MM.1S (cell line): ENCODE measurements at regions not wholly inside any gene's neighbourhood (a gene's known extent, or its start where the extent isn't known, plus 50 kb on each side); places are given as distances from the start of the nearest gene placed in this dataset.

Source experiments
- DNase-seq: peaks from one replicate; pipeline ENCODE4 v3.0.0-alpha.2; 2015
- H2AFZ ChIP-seq: fragments of 300-600 bp; sonication (generic); 2 replicates; pipeline ENCODE4 v1.6.0; 2016; ENCODE audit warnings: antibody characterized with exemption, low read length
- H3F3A ChIP-seq: fragments of 300-600 bp; sonication (generic); 2 replicates; pipeline ENCODE4 v1.6.1; 2016; ENCODE audit warnings: mild to moderate bottlenecking, antibody characterized with exemption, low read length, moderate library complexity, mixed read lengths; ENCODE audit not compliant: insufficient read depth
- H3K27ac ChIP-seq: fragments of 300-600 bp; sonication (generic); 2 replicates; pipeline ENCODE4 v1.5.1; 2016; ENCODE audit warnings: mild to moderate bottlenecking, low read length
- H3K27me3 ChIP-seq: fragments of 300-600 bp; sonication (generic); replicated peaks from 2 replicates; pipeline ENCODE4 v1.6.0; 2016; ENCODE audit warnings: low read length; ENCODE audit not compliant: insufficient read depth
- H3K36me3 ChIP-seq: fragments of 300-600 bp; sonication (generic); replicated peaks from 2 replicates; pipeline ENCODE4 v1.6.1; 2016; ENCODE audit warnings: mild to moderate bottlenecking, low read length, mixed read lengths; ENCODE audit not compliant: insufficient read depth
- H3K4me1 ChIP-seq: fragments of 300-600 bp; sonication (generic); 2 replicates; pipeline ENCODE4 v1.6.1; 2016; ENCODE audit warnings: low read length, mixed read lengths
- H3K4me2 ChIP-seq: fragments of 300-600 bp; sonication (generic); 2 replicates; pipeline ENCODE4 v1.6.0; 2016; ENCODE audit warnings: low read depth, low read length
- H3K4me3 ChIP-seq: fragments of 300-600 bp; sonication (generic); 2 replicates; pipeline ENCODE4 v1.5.1; 2016; ENCODE audit warnings: low read length, mixed read lengths
- H3K79me2 ChIP-seq: fragments of 300-600 bp; sonication (generic); 2 replicates; pipeline ENCODE4 v1.6.1; 2016; ENCODE audit warnings: mixed run types, low read length, mixed read lengths
- H3K9ac ChIP-seq: fragments of 300-600 bp; sonication (generic); 2 replicates; pipeline ENCODE4 v1.6.1; 2016; ENCODE audit warnings: low read length, mixed read lengths
- H3K9me2 ChIP-seq: fragments of 300-600 bp; sonication (generic); replicated peaks from 2 replicates; pipeline ENCODE4 v1.6.1; 2016; ENCODE audit warnings: mild to moderate bottlenecking, low read length, mixed read lengths; ENCODE audit not compliant: insufficient read depth
- H3K9me3 ChIP-seq: fragments of 300-600 bp; sonication (generic); replicated peaks from 2 replicates; pipeline ENCODE4 v1.6.1; 2016; ENCODE audit warnings: mild to moderate bottlenecking, low read length, mixed read lengths; ENCODE audit not compliant: insufficient read depth
- H4K20me1 ChIP-seq: fragments of 300-600 bp; sonication (generic); 2 replicates; pipeline ENCODE4 v1.6.1; 2016; ENCODE audit warnings: mild to moderate bottlenecking, low read length, moderate library complexity, mixed read lengths; ENCODE audit not compliant: insufficient read depth
- CTCF ChIP-seq: fragments of 300-600 bp; sonication (generic); IDR thresholded peaks from 2 replicates; pipeline ENCODE4 v1.5.1; 2016; ENCODE audit warnings: antibody characterized with exemption, low read length, mixed read lengths
- EZH2 ChIP-seq: fragments of 300-600 bp; sonication (generic); optimal IDR thresholded peaks from 2 replicates; pipeline ENCODE3; 2017; ENCODE audit warnings: low read depth, mild to moderate bottlenecking, antibody characterized with exemption, low read length, mixed read lengths
- EZH2phosphoT487 ChIP-seq: fragments of 300-600 bp; sonication (generic); IDR thresholded peaks from 2 replicates; pipeline ENCODE4 v1.6.1; 2018; ENCODE audit warnings: antibody characterized with exemption, low read length

- H3K79me2 ChIP-seq: no peaks in the 10 kb centered on the region
- no peaks in the 10 kb centered on the region for H4K20me1 ChIP-seq
- H3K9me2 ChIP-seq: no peaks in the 10 kb centered on the region
- no peak overlapping the region for H3K27ac ChIP-seq
- no peak for DNase-seq
- H3K27me3 ChIP-seq: no peaks in the 10 kb centered on the region
- no peaks in the 10 kb centered on the region for H3K9me3 ChIP-seq
- no peak overlapping the region for H3K9ac ChIP-seq
- H2AFZ ChIP-seq: no peak overlapping the region
- H3K4me3 ChIP-seq: no peak overlapping the region
- no peak overlapping the region for H3K4me2 ChIP-seq
- no peaks in the 10 kb centered on the region for H3K4me1 ChIP-seq
- no peaks in the 10 kb centered on the region for H3K36me3 ChIP-seq
- no peak for TF ChIP-seq EZH2
- TF ChIP-seq EZH2phosphoT487: no peak
- no peak for TF ChIP-seq CTCF
- no peaks in the 10 kb centered on the region for H3F3A ChIP-seq
These were observed 1830.6 kb upstream of the CELF4 start for GRCh38 chr18:39396168-39396567.

GRCh38 chr18:39389800-39390379 lies 1824.3 kb upstream of the CELF4 start:
- Histone ChIP-seq H2AFZ (no peak overlapping the region), H3K27me3 (no peaks in the 10 kb centered on the region), H3K9me2 (no peaks in the 10 kb centered on the region), H3K79me2 (no peaks in the 10 kb centered on the region), H3K4me1 (no peaks in the 10 kb centered on the region), H3K36me3 (no peaks in the 10 kb centered on the region), H3K4me2 (no peak overlapping the region), H3K9me3 (no peaks in the 10 kb centered on the region), H3F3A (no peaks in the 10 kb centered on the region), H3K4me3 (no peak overlapping the region), H4K20me1 (no peaks in the 10 kb centered on the region), H3K27ac (no peak overlapping the region), H3K9ac (no peak overlapping the region)
- DNase-seq: no peak
- no peak for TF ChIP-seq CTCF
- TF ChIP-seq EZH2: no peak
- TF ChIP-seq EZH2phosphoT487: no peak

GRCh38 chr18:39380866-39381265 lies 1815.3 kb upstream of the CELF4 start:
- Histone ChIP-seq H3K79me2 (no peaks in the 10 kb centered on the region), H3K27ac (no peak overlapping the region), H3K36me3 (no peaks in the 10 kb centered on the region), H3F3A (no peaks in the 10 kb centered on the region), H3K9ac (no peak overlapping the region), H3K9me3 (no peaks in the 10 kb centered on the region), H3K9me2 (no peaks in the 10 kb centered on the region), H3K4me3 (no peak overlapping the region), H3K4me1 (no peaks in the 10 kb centered on the region), H3K4me2 (no peak overlapping the region), H3K27me3 (no peaks in the 10 kb centered on the region), H2AFZ (no peak overlapping the region), H4K20me1 (no peaks in the 10 kb centered on the region)
- TF ChIP-seq EZH2: no peak
- no peak for DNase-seq

GRCh38 chr18:39380186-39380725 lies 1814.7 kb upstream of the CELF4 start:
- Histone ChIP-seq H3K4me2 (no peak overlapping the region), H3K79me2 (no peaks in the 10 kb centered on the region), H3K36me3 (no peaks in the 10 kb centered on the region), H3K27ac (no peak overlapping the region), H3K27me3 (no peaks in the 10 kb centered on the region), H3K9me2 (no peaks in the 10 kb centered on the region), H3K9me3 (no peaks in the 10 kb centered on the region), H3K4me3 (no peak overlapping the region), H2AFZ (no peak overlapping the region), H3K4me1 (no peaks in the 10 kb centered on the region), H3F3A (no peaks in the 10 kb centered on the region), H3K9ac (no peak overlapping the region), H4K20me1 (no peaks in the 10 kb centered on the region)
- TF ChIP-seq EZH2 (no peak), EZH2phosphoT487 (no peak), CTCF (no peak)
- no peak for DNase-seq
